Hepatocyte (in vitro differentiated cells): ENCODE measurements at regions not wholly inside any gene's neighbourhood (a gene's known extent, or its start where the extent isn't known, plus 50 kb on each side); places are given as distances from the start of the nearest gene placed in this dataset.

Source experiments
- DNase-seq: peaks from one replicate; pipeline ENCODE4 v3.0.0-alpha.2; 2016; ENCODE audit warnings: low spot score
- H2AFZ ChIP-seq: fragments of 200-600 bp; sonication (generic); 2 replicates; pipeline ENCODE4 v1.6.0; 2016; ENCODE audit warnings: antibody characterized with exemption, mild to moderate bottlenecking
- H3K27ac ChIP-seq: fragments of 200-600 bp; sonication (generic); 2 replicates; pipeline ENCODE4 v1.5.1; 2016; ENCODE audit warnings: mild to moderate bottlenecking
- H3K27me3 ChIP-seq: fragments of 200-600 bp; sonication (generic); 2 replicates; pipeline ENCODE4 v1.6.1; 2016
- H3K36me3 ChIP-seq: fragments of 200-600 bp; sonication (generic); replicated peaks from 2 replicates; pipeline ENCODE4 v1.5.1; 2016; ENCODE audit warnings: low read depth; ENCODE audit not compliant: insufficient read depth
- H3K4me1 ChIP-seq: fragments of 200-600 bp; sonication (generic); 2 replicates; pipeline ENCODE4 v1.5.1; 2016; ENCODE audit warnings: mild to moderate bottlenecking, moderate library complexity; ENCODE audit not compliant: insufficient read depth
- H3K4me2 ChIP-seq: fragments of 200-600 bp; sonication (generic); 2 replicates; pipeline ENCODE4 v1.6.0; 2016
- H3K4me3 ChIP-seq: fragments of 200-600 bp; sonication (generic); 2 replicates; pipeline ENCODE4 v1.5.1; 2016; ENCODE audit warnings: mild to moderate bottlenecking
- H3K79me2 ChIP-seq: fragments of 200-600 bp; sonication (generic); 2 replicates; pipeline ENCODE4 v1.6.0; 2017; ENCODE audit warnings: mild to moderate bottlenecking
- H3K9me2 ChIP-seq: fragments of 200-600 bp; sonication (generic); replicated peaks from 2 replicates; pipeline ENCODE4 v1.6.0; 2017; ENCODE audit warnings: mild to moderate bottlenecking; ENCODE audit not compliant: insufficient read depth
- H3K9me3 ChIP-seq: fragments of 200-600 bp; sonication (generic); 2 replicates; pipeline ENCODE4 v1.5.1; 2016; ENCODE audit warnings: low read depth, mild to moderate bottlenecking
- H4K20me1 ChIP-seq: fragments of 200-600 bp; sonication (generic); 2 replicates; pipeline ENCODE4 v1.6.0; 2016; ENCODE audit warnings: mild to moderate bottlenecking; ENCODE audit not compliant: insufficient read depth, poor library complexity, severe bottlenecking
- CTCF ChIP-seq: fragments of 200-600 bp; sonication (generic); IDR thresholded peaks from 2 replicates; pipeline ENCODE4 v1.5.1; 2016; ENCODE audit warnings: antibody characterized with exemption, mild to moderate bottlenecking; ENCODE audit not compliant: poor library complexity
- EZH2 ChIP-seq: fragments of 200-600 bp; sonication (generic); IDR thresholded peaks from 2 replicates; pipeline ENCODE4 v1.6.1; 2016; ENCODE audit warnings: antibody characterized with exemption, mild to moderate bottlenecking, borderline replicate concordance
- EZH2phosphoT487 ChIP-seq: fragments of 200-600 bp; sonication (generic); IDR thresholded peaks from one replicate; pipeline ENCODE4 v1.6.1; 2018; ENCODE audit warnings: antibody characterized with exemption, mild to moderate bottlenecking, low read depth, moderate library complexity; ENCODE audit not compliant: unreplicated experiment, severe bottlenecking
- WGBS: methylation state at CpG from one replicate; pipeline ENCODE4 v1.1.6; 2016; ENCODE audit warnings: low lambda C conversion rate; ENCODE audit errors: missing lambda C conversion rate; 5-methylcytosine and 5-hydroxymethylcytosine counted together

- no peaks in the 10 kb centered on the region for H3K36me3 ChIP-seq
- no peaks in the 10 kb centered on the region for H4K20me1 ChIP-seq
- H3K27ac ChIP-seq = no peak overlapping the region
- H2AFZ ChIP-seq = no peak overlapping the region
- no peaks in the 10 kb centered on the region for H3K79me2 ChIP-seq
- H3K4me3 ChIP-seq = no peak overlapping the region
- peaks cover 11% of the 10 kb centered on the region for H3K4me1 ChIP-seq
- H3K9me2 ChIP-seq = no peaks in the 10 kb centered on the region
- 85% methylated on average over 3 of the region's 3 CpGs for WGBS
- H3K9me3 ChIP-seq = no peaks in the 10 kb centered on the region
- DNase-seq = no peak
- no peaks in the 10 kb centered on the region for H3K27me3 ChIP-seq
- TF ChIP-seq EZH2phosphoT487 (no peak), CTCF (no peak), EZH2 (no peak)
- no peak overlapping the region for H3K4me2 ChIP-seq
These were observed 185.2 kb downstream of the SKIDA1 start for GRCh38 chr10:21340331-21340730.

- H2AFZ ChIP-seq = no peak overlapping the region
These were observed 188.2 kb downstream of the SKIDA1 start for GRCh38 chr10:21337171-21337792.

GRCh38 chr10:21336476-21337170 is 188.9 kb downstream of the SKIDA1 start:
- Histone ChIP-seq H3K27me3 (no peaks in the 10 kb centered on the region), H2AFZ (no peak overlapping the region), H3K27ac (peak overlapping the region; percentile 87), H3K4me2 (peak overlapping the region; percentile 35), H3K9me3 (no peaks in the 10 kb centered on the region), H3K4me1 (peaks cover 11% of the 10 kb centered on the region), H3K4me3 (no peak overlapping the region), H3K9me2 (no peaks in the 10 kb centered on the region), H3K79me2 (no peaks in the 10 kb centered on the region), H4K20me1 (no peaks in the 10 kb centered on the region), H3K36me3 (no peaks in the 10 kb centered on the region)
- 33% methylated on average over 8 of the region's 8 CpGs for WGBS
- DNase-seq = peak; percentile 86
- no peak for TF ChIP-seq EZH2
- TF ChIP-seq EZH2phosphoT487 = no peak
- no peak for TF ChIP-seq CTCF

More at GRCh38 chr10:21337171-21337792, 188.2 kb downstream of the SKIDA1 start:
- Histone ChIP-seq H3K4me3 (no peak overlapping the region), H3K4me1 (peaks cover 11% of the 10 kb centered on the region), H3K36me3 (no peaks in the 10 kb centered on the region), H3K4me2 (no peak overlapping the region), H4K20me1 (no peaks in the 10 kb centered on the region), H3K79me2 (no peaks in the 10 kb centered on the region), H3K9me2 (no peaks in the 10 kb centered on the region), H3K27me3 (no peaks in the 10 kb centered on the region), H3K9me3 (no peaks in the 10 kb centered on the region), H3K27ac (peak overlapping the region; percentile 72)
- no peak for TF ChIP-seq EZH2
- 87% methylated on average over 7 of the region's 7 CpGs for WGBS
- no peak for DNase-seq
